HG03558 (cell line): ENCODE measurements at regions not wholly inside any gene's neighbourhood (a gene's known extent, or its start where the extent isn't known, plus 50 kb on each side); places are given as distances from the start of the nearest gene placed in this dataset.
"Not testable (repeated sequence)": the region's sequence is repeated elsewhere in the genome, so short reads cannot be mapped to it uniquely, and the experiment has no call there.

Experiments used
- ATAC-seq: cut with Tn5 transposase; IDR thresholded peaks from one replicate; pipeline ENCODE4 v1.9.1; 2021; ENCODE audit warnings: moderate number of reproducible peaks; ENCODE audit not compliant: unreplicated experiment; ENCODE audit errors: extremely low read depth

- not testable (repeated sequence) for ATAC-seq
Measured at GRCh38 chr2:12926641-12927040, 209.9 kb downstream of the TRIB2 start.

- ATAC-seq = no peak
Measured at GRCh38 chr2:12928197-12928774, 211.6 kb downstream of the TRIB2 start.

GRCh38 chr2:12928775-12929401 is 212.2 kb downstream of the TRIB2 start:
- ATAC-seq = no peak

GRCh38 chr2:12929758-12930157 is 213.0 kb downstream of the TRIB2 start:
- ATAC-seq = no peak

GRCh38 chr2:12930391-12930790 is 213.7 kb downstream of the TRIB2 start:
- no peak for ATAC-seq

- no peak for ATAC-seq
Measured at GRCh38 chr2:12931186-12931844, 214.6 kb downstream of the TRIB2 start.

GRCh38 chr2:12932192-12932591 is 215.5 kb downstream of the TRIB2 start:
- no peak for ATAC-seq

- no peak for ATAC-seq
Measured at GRCh38 chr2:12934146-12934756, 217.5 kb downstream of the TRIB2 start.

- ATAC-seq = no peak
Measured at GRCh38 chr2:12935222-12935621, 218.5 kb downstream of the TRIB2 start.

GRCh38 chr2:12935796-12936195 is 219.1 kb downstream of the TRIB2 start:
- ATAC-seq = no peak

- ATAC-seq = no peak
Measured at GRCh38 chr2:12941203-12941602, 224.5 kb downstream of the TRIB2 start.

GRCh38 chr2:12948231-12948960 is 231.7 kb downstream of the TRIB2 start:
- ATAC-seq = no peak

GRCh38 chr2:12948961-12949353 is 232.2 kb downstream of the TRIB2 start:
- ATAC-seq = peak; percentile 68

GRCh38 chr2:12949406-12949805 is 232.7 kb downstream of the TRIB2 start:
- no peak for ATAC-seq

- no peak for ATAC-seq
Measured at GRCh38 chr2:12950174-12950573, 233.4 kb downstream of the TRIB2 start.

- ATAC-seq = no peak
Measured at GRCh38 chr2:12950957-12951656, 234.4 kb downstream of the TRIB2 start.

- ATAC-seq = no peak
Measured at GRCh38 chr2:12951657-12951973, 234.9 kb downstream of the TRIB2 start.

- ATAC-seq = no peak
Measured at GRCh38 chr2:12953596-12953995, 236.9 kb downstream of the TRIB2 start.

GRCh38 chr2:12955864-12956263 is 239.1 kb downstream of the TRIB2 start:
- no peak for ATAC-seq

- no peak for ATAC-seq
Measured at GRCh38 chr2:12957251-12957650, 240.5 kb downstream of the TRIB2 start.
